OCI-LY1 (cell line): ENCODE measurements at regions not wholly inside any gene's neighbourhood (a gene's known extent, or its start where the extent isn't known, plus 50 kb on each side); places are given as distances from the start of the nearest gene placed in this dataset.

ENCODE experiments used
- H2AFZ ChIP-seq: fragments of 200-600 bp; sonication (generic), shearing (Covaris generic); 2 replicates; pipeline ENCODE4 v1.6.0; 2014; ENCODE audit warnings: antibody characterized with exemption, mild to moderate bottlenecking, low read length
- H3F3A ChIP-seq: fragments of 200-600 bp; sonication (generic), shearing (Covaris generic); 2 replicates; pipeline ENCODE4 v1.6.0; 2014; ENCODE audit warnings: mild to moderate bottlenecking, antibody characterized with exemption, low read length, moderate library complexity; ENCODE audit not compliant: insufficient read depth
- H3K27ac ChIP-seq: fragments of 200-600 bp; sonication (generic); 2 replicates; pipeline ENCODE4 v1.5.1; 2014; ENCODE audit warnings: low read length, mixed run types, mild to moderate bottlenecking, low read depth; ENCODE audit not compliant: poor library complexity, severe bottlenecking
- H3K27me3 ChIP-seq: fragments of 200-600 bp; sonication (generic); 2 replicates; pipeline ENCODE4 v1.6.0; 2014; ENCODE audit warnings: antibody characterized with exemption, mild to moderate bottlenecking, low read length, moderate library complexity; ENCODE audit not compliant: insufficient read depth
- H3K36me3 ChIP-seq: fragments of 200-600 bp; sonication (generic); 2 replicates; pipeline ENCODE4 v1.6.1; 2014; ENCODE audit warnings: mild to moderate bottlenecking, antibody characterized with exemption, low read length, moderate library complexity, mixed read lengths; ENCODE audit not compliant: insufficient read depth
- H3K4me1 ChIP-seq: fragments of 200-600 bp; sonication (generic); 2 replicates; pipeline ENCODE4 v1.5.1; 2014; ENCODE audit warnings: mild to moderate bottlenecking, low read length, moderate library complexity; ENCODE audit not compliant: insufficient read depth, severe bottlenecking
- H3K4me2 ChIP-seq: fragments of 200-600 bp; sonication (generic), shearing (Covaris generic); 2 replicates; pipeline ENCODE4 v1.6.1; 2014; ENCODE audit warnings: low read length
- H3K4me3 ChIP-seq: fragments of 200-600 bp; sonication (generic); 2 replicates; pipeline ENCODE4 v1.5.1; 2014; ENCODE audit warnings: low read length, low read depth, mild to moderate bottlenecking, mixed read lengths; ENCODE audit not compliant: poor library complexity, severe bottlenecking
- H3K79me2 ChIP-seq: fragments of 200-600 bp; shearing (Covaris generic); 2 replicates; pipeline ENCODE4 v1.6.1; 2016; ENCODE audit warnings: mixed run types, low read length, mixed read lengths; ENCODE audit not compliant: insufficient read depth
- H3K9ac ChIP-seq: fragments of 200-600 bp; sonication (generic), shearing (Covaris generic); 2 replicates; pipeline ENCODE4 v1.6.1; 2014; ENCODE audit warnings: mild to moderate bottlenecking, low read length, mixed read lengths
- H3K9me2 ChIP-seq: fragments of 200-600 bp; sonication (generic), shearing (Covaris generic); 2 replicates; pipeline ENCODE4 v1.6.1; 2014; ENCODE audit warnings: low read depth, mild to moderate bottlenecking, low read length, mixed read lengths
- H3K9me3 ChIP-seq: fragments of 200-600 bp; shearing (Covaris generic); 2 replicates; pipeline ENCODE4 v1.6.1; 2014; ENCODE audit warnings: low read length, mixed read lengths
- H4K20me1 ChIP-seq: fragments of 200-600 bp; sonication (generic), shearing (Covaris generic); 2 replicates; pipeline ENCODE4 v1.6.0; 2016; ENCODE audit warnings: mild to moderate bottlenecking, low read length; ENCODE audit not compliant: insufficient read depth
- CTCF ChIP-seq: fragments of 200-600 bp; sonication (generic), shearing (Covaris generic); IDR thresholded peaks from 2 replicates; pipeline ENCODE4 v1.5.1; 2017; ENCODE audit warnings: mild to moderate bottlenecking, antibody characterized with exemption, low read length, moderate library complexity, mixed read lengths
- EZH2 ChIP-seq: fragments of 200-600 bp; sonication (generic), shearing (Covaris generic); IDR thresholded peaks from 2 replicates; pipeline ENCODE4 v1.8.0; 2017; ENCODE audit warnings: borderline replicate concordance, mixed run types, mild to moderate bottlenecking, antibody characterized with exemption, low read length, moderate library complexity, mixed read lengths

- TF ChIP-seq CTCF, result no peak
- no peak for TF ChIP-seq EZH2
- Histone ChIP-seq H3K79me2 (no peaks in the 10 kb centered on the region), H3K9me3 (no peaks in the 10 kb centered on the region), H3K4me2 (no peak overlapping the region), H4K20me1 (no peaks in the 10 kb centered on the region), H3K27ac (no peak overlapping the region), H3K4me1 (no peaks in the 10 kb centered on the region), H3K9me2 (no peaks in the 10 kb centered on the region), H2AFZ (no peak overlapping the region), H3K36me3 (no peaks in the 10 kb centered on the region), H3F3A (no peaks in the 10 kb centered on the region), H3K9ac (no peak overlapping the region), H3K4me3 (no peak overlapping the region), H3K27me3 (no peaks in the 10 kb centered on the region)
These were observed 163.1 kb downstream of the PHLDA1 start for GRCh38 chr12:75868501-75868900.

GRCh38 chr12:75865315-75865714, 166.3 kb downstream of the PHLDA1 start:
- H4K20me1 ChIP-seq, result no peaks in the 10 kb centered on the region
- no peaks in the 10 kb centered on the region for H3K9me2 ChIP-seq
- no peak overlapping the region for H3K27ac ChIP-seq
- H2AFZ ChIP-seq, result no peak overlapping the region
- no peaks in the 10 kb centered on the region for H3K9me3 ChIP-seq
- H3K9ac ChIP-seq, result no peak overlapping the region
- no peaks in the 10 kb centered on the region for H3K79me2 ChIP-seq
- no peaks in the 10 kb centered on the region for H3K27me3 ChIP-seq
- no peak overlapping the region for H3K4me2 ChIP-seq
- no peak overlapping the region for H3K4me3 ChIP-seq
- H3K4me1 ChIP-seq, result no peaks in the 10 kb centered on the region
- TF ChIP-seq CTCF, result no peak
- no peak for TF ChIP-seq EZH2
- no peaks in the 10 kb centered on the region for H3K36me3 ChIP-seq
- H3F3A ChIP-seq, result no peaks in the 10 kb centered on the region

- no peaks in the 10 kb centered on the region for H3K4me1 ChIP-seq
- no peaks in the 10 kb centered on the region for H3K9me2 ChIP-seq
- no peaks in the 10 kb centered on the region for H4K20me1 ChIP-seq
- no peaks in the 10 kb centered on the region for H3K36me3 ChIP-seq
- no peak for TF ChIP-seq CTCF
- no peak for TF ChIP-seq EZH2
- H3K79me2 ChIP-seq, result no peaks in the 10 kb centered on the region
- H3F3A ChIP-seq, result no peaks in the 10 kb centered on the region
- no peak overlapping the region for H3K27ac ChIP-seq
- no peak overlapping the region for H3K4me3 ChIP-seq
- no peak overlapping the region for H3K4me2 ChIP-seq
- H3K27me3 ChIP-seq, result no peaks in the 10 kb centered on the region
- H3K9me3 ChIP-seq, result no peaks in the 10 kb centered on the region
- no peak overlapping the region for H2AFZ ChIP-seq
- no peak overlapping the region for H3K9ac ChIP-seq
These were observed 167.4 kb downstream of the PHLDA1 start for GRCh38 chr12:75864161-75864560.
